ENCODE measurements at regions not wholly inside any gene's neighbourhood (a gene's known extent, or its start where the extent isn't known, plus 50 kb on each side); places are given as distances from the start of the nearest gene placed in this dataset.

DNA sequence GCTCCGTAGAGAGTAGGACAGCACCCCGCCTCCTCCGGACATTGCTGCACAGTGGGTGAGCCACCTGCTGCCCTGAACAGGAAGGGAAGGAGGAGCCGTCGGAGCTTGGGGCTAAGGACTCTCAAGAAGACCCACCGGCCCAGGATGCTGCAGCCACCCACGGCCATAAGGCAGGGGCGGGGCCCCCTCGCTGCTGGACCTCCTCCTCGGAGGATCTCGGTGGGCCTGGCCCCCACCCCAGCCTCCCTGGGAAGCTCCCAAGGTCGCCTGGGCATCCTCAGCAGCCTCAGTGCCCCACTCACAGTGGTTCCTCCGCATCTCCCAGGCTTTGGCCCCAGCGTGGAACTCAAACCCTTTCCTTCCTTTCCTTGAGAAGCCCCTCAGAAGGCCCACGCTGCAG is 68.6 kb upstream of the DIO3 start (continued):
- no peak for TF ChIP-seq EZH2phosphoT487 (IDR thresholded peaks at IDR 0.05; ENCODE audit: borderline replicate concordance, low read depth)

DNA sequence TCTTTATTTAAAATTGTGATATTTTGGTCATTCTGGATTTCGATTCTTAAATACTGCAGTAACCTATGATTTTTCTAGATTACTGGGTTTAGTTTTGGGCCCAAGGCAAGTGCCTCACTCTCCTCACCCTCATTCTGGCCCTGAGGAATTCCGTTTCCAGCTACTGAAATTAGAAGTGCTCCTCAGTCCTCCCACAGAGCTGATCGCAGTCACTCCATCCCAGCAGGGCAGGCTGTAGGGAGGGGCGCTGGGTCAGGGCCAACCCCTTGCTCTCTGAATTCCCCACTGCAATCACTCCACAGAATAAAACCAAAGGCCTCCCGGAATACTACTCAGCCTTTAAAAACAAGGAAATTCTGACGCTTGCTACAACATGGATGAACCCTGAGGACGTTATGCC is 66.5 kb upstream of the DIO3 start:
- H3F3A ChIP-seq (replicated peaks; ENCODE audit: insufficient read depth), result no peaks in the 10 kb centered on the region
- POLR2A ChIA-PET, result no interaction called here
- no peaks in the 10 kb centered on the region for H4K20me1 ChIP-seq (ENCODE audit: insufficient read depth)
- CTCF ChIA-PET, result interaction anchor here (1.0 kb wide), 1 partner anchor 55 kb away, joined by 3 read pairs; no protein-coding TSS in a partner anchor
- no peak overlapping the region for H3K27ac ChIP-seq (ENCODE audit: low read depth in 2 of 2, low read length in 1 of 2)
- no peak for TF ChIP-seq FOSL2 (IDR thresholded peaks at IDR 0.05; ENCODE audit: borderline replicate concordance, low read depth)
- TF ChIP-seq FOXJ3 (CRISPR knock-in tag; IDR thresholded peaks at IDR 0.05), result no peak
- no peak for TF ChIP-seq RFX5 (IDR thresholded peaks at IDR 0.05; ENCODE audit: low read length)
- no peak for TF ChIP-seq RAD21 (IDR thresholded peaks at IDR 0.05; ENCODE audit: low read length)
- no peak for TF ChIP-seq YY1 (IDR thresholded peaks at IDR 0.05; ENCODE audit: low read depth)
- TF ChIP-seq, protein P1, sequence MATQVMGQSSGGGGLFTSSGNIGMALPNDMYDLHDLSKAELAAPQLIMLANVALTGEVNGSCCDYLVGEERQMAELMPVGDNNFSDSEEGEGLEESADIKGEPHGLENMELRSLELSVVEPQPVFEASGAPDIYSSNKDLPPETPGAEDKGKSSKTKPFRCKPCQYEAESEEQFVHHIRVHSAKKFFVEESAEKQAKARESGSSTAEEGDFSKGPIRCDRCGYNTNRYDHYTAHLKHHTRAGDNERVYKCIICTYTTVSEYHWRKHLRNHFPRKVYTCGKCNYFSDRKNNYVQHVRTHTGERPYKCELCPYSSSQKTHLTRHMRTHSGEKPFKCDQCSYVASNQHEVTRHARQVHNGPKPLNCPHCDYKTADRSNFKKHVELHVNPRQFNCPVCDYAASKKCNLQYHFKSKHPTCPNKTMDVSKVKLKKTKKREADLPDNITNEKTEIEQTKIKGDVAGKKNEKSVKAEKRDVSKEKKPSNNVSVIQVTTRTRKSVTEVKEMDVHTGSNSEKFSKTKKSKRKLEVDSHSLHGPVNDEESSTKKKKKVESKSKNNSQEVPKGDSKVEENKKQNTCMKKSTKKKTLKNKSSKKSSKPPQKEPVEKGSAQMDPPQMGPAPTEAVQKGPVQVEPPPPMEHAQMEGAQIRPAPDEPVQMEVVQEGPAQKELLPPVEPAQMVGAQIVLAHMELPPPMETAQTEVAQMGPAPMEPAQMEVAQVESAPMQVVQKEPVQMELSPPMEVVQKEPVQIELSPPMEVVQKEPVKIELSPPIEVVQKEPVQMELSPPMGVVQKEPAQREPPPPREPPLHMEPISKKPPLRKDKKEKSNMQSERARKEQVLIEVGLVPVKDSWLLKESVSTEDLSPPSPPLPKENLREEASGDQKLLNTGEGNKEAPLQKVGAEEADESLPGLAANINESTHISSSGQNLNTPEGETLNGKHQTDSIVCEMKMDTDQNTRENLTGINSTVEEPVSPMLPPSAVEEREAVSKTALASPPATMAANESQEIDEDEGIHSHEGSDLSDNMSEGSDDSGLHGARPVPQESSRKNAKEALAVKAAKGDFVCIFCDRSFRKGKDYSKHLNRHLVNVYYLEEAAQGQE (IDR thresholded peaks at IDR 0.05; ENCODE audit: low read depth, low read length), result no peak
- TF ChIP-seq, protein P2, sequence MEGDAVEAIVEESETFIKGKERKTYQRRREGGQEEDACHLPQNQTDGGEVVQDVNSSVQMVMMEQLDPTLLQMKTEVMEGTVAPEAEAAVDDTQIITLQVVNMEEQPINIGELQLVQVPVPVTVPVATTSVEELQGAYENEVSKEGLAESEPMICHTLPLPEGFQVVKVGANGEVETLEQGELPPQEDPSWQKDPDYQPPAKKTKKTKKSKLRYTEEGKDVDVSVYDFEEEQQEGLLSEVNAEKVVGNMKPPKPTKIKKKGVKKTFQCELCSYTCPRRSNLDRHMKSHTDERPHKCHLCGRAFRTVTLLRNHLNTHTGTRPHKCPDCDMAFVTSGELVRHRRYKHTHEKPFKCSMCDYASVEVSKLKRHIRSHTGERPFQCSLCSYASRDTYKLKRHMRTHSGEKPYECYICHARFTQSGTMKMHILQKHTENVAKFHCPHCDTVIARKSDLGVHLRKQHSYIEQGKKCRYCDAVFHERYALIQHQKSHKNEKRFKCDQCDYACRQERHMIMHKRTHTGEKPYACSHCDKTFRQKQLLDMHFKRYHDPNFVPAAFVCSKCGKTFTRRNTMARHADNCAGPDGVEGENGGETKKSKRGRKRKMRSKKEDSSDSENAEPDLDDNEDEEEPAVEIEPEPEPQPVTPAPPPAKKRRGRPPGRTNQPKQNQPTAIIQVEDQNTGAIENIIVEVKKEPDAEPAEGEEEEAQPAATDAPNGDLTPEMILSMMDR (IDR thresholded peaks at IDR 0.05), result no peak
- TF ChIP-seq JUND (IDR thresholded peaks at IDR 0.05), result no peak
- TF ChIP-seq NRF1 (IDR thresholded peaks at IDR 0.05; ENCODE audit: low read depth, low read length), result no peak
- TF ChIP-seq SMC3 (IDR thresholded peaks at IDR 0.05; ENCODE audit: low read depth, low read length), result no peak
- no peak overlapping the region for H3K4me2 ChIP-seq
- no peaks in the 10 kb centered on the region for H3K36me3 ChIP-seq (replicated peaks in 1 of 2; ENCODE audit: control insufficient read depth in 1 of 2, insufficient read depth in 2 of 2, low read length in 1 of 2)
- no peaks in the 10 kb centered on the region for H3K4me1 ChIP-seq (ENCODE audit: control insufficient read depth in 1 of 2, insufficient read depth in 2 of 2, low read depth in 1 of 2, low read length in 1 of 2)
- H3K9me3 ChIP-seq, result no peaks in the 10 kb centered on the region
- H3K9ac ChIP-seq, result no peak overlapping the region
- H3K79me2 ChIP-seq (ENCODE audit: insufficient read depth), result no peaks in the 10 kb centered on the region
- H3K27me3 ChIP-seq (ENCODE audit: insufficient read depth), result no peaks in the 10 kb centered on the region
- H3K4me3 ChIP-seq (ENCODE audit: low read depth in 2 of 2, low read length in 1 of 2), result no peak overlapping the region
- no peak overlapping the region for H2AFZ ChIP-seq (ENCODE audit: low read depth)
- DNase-seq, result no peak
- no peaks in the 10 kb centered on the region for H3K9me2 ChIP-seq
- WGBS (ENCODE audit: low lambda C conversion rate), result 27% methylated on average over 7 of the region's 7 CpGs

DNA sequence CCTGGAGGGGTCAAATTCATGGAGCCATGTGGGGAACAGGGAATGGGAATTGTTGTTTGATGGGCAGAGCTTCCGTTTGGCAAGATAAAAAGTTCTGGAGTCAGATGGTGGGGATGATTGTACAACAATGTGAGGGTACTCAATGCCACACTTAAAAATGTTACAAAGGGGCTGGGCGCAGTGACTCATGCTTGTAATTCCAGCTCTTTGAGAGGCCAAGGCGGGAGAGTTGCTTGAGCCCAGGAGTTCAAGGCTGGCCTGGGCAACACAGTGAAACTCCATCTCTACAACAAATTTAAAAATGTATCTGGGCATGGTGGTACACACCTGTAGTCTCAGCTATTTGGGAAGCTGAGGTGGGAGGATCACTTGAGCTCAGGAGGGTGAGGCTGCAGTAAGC is 66.0 kb upstream of the DIO3 start:
- DNase-seq, result no peak
- WGBS (ENCODE audit: low lambda C conversion rate), result 41% methylated on average over 3 of the region's 3 CpGs
- H3K27ac ChIP-seq (ENCODE audit: low read depth in 2 of 2, low read length in 1 of 2), result no peak overlapping the region
- H3F3A ChIP-seq (replicated peaks; ENCODE audit: insufficient read depth), result no peaks in the 10 kb centered on the region
- H3K4me2 ChIP-seq, result no peak overlapping the region
- no peaks in the 10 kb centered on the region for H3K9me2 ChIP-seq
- H3K4me3 ChIP-seq (ENCODE audit: low read depth in 2 of 2, low read length in 1 of 2), result no peak overlapping the region
- ChIA-PET CTCF (interaction anchor here (1.0 kb wide), 1 partner anchor 55 kb away, joined by 3 read pairs; no protein-coding TSS in a partner anchor), POLR2A (no interaction called here)
- H2AFZ ChIP-seq (ENCODE audit: low read depth), result no peak overlapping the region
- no peaks in the 10 kb centered on the region for H3K9me3 ChIP-seq
- no peaks in the 10 kb centered on the region for H3K4me1 ChIP-seq (ENCODE audit: control insufficient read depth in 1 of 2, insufficient read depth in 2 of 2, low read depth in 1 of 2, low read length in 1 of 2)
- H3K9ac ChIP-seq, result no peak overlapping the region
- no peaks in the 10 kb centered on the region for H3K27me3 ChIP-seq (ENCODE audit: insufficient read depth)
- H3K79me2 ChIP-seq (ENCODE audit: insufficient read depth), result no peaks in the 10 kb centered on the region
- no peaks in the 10 kb centered on the region for H4K20me1 ChIP-seq (ENCODE audit: insufficient read depth)
- H3K36me3 ChIP-seq (replicated peaks in 1 of 2; ENCODE audit: control insufficient read depth in 1 of 2, insufficient read depth in 2 of 2, low read length in 1 of 2), result no peaks in the 10 kb centered on the region
- TF ChIP-seq RXRA (IDR thresholded peaks at IDR 0.05; ENCODE audit: borderline replicate concordance, low read depth) (no peak), CHD2 (IDR thresholded peaks at IDR 0.05; ENCODE audit: low read length, partially characterized antibody) (no peak), MXI1 (IDR thresholded peaks at IDR 0.05; ENCODE audit: low read depth, low read length) (no peak), SIN3A (IDR thresholded peaks at IDR 0.05; ENCODE audit: borderline replicate concordance, low read depth, low read length) (no peak), TAF1 (IDR thresholded peaks at IDR 0.05; ENCODE audit: borderline replicate concordance, low read depth, low read length) (no peak)
- TF ChIP-seq, protein P3, sequence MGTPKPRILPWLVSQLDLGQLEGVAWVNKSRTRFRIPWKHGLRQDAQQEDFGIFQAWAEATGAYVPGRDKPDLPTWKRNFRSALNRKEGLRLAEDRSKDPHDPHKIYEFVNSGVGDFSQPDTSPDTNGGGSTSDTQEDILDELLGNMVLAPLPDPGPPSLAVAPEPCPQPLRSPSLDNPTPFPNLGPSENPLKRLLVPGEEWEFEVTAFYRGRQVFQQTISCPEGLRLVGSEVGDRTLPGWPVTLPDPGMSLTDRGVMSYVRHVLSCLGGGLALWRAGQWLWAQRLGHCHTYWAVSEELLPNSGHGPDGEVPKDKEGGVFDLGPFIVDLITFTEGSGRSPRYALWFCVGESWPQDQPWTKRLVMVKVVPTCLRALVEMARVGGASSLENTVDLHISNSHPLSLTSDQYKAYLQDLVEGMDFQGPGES (IDR thresholded peaks at IDR 0.05; ENCODE audit: low read depth, low read length), result no peak
- TF ChIP-seq, protein P2 (IDR thresholded peaks at IDR 0.05), result no peak

Data from SK-N-SH (cell line).